Natural killer cell (primary cell): ENCODE measurements at regions not wholly inside any gene's neighbourhood (a gene's known extent, or its start where the extent isn't known, plus 50 kb on each side); places are given as distances from the start of the nearest gene placed in this dataset.

Experiments
- ATAC-seq, 3 donors: fragments of 150-1000 bp in 2 of 3; fragments of 200-7000 bp in 1 of 3; cut with Tn5 transposase; 1 replicate in 1 of 3; 2 replicates in 2 of 3; pipeline ENCODE4 v1.10.0; 2021; ENCODE audit warnings: mild to moderate bottlenecking in 2 of 3, moderate library complexity in 2 of 3
- DNase-seq, 2 donors: peaks; one replicate each; pipeline versions ENCODE4 v3.0.0 to v3.0.0-alpha.2; 2013 to 2021; ENCODE audit warnings: mixed read lengths in 1 of 2
- H3K27ac ChIP-seq: one replicate; pipeline ENCODE4 v1.5.1; 2013; ENCODE audit warnings: mild to moderate bottlenecking, low read length
- H3K27me3 ChIP-seq: one replicate; pipeline ENCODE4 v1.6.1; 2013; ENCODE audit warnings: low read length; ENCODE audit not compliant: control insufficient read depth, insufficient read depth
- H3K36me3 ChIP-seq: one replicate; pipeline ENCODE4 v1.6.1; 2013; ENCODE audit warnings: low read length; ENCODE audit not compliant: control insufficient read depth, insufficient read depth
- H3K4me1 ChIP-seq: one replicate; pipeline ENCODE4 v1.6.1; 2013; ENCODE audit warnings: low read length; ENCODE audit not compliant: control insufficient read depth, insufficient read depth
- H3K4me3 ChIP-seq: one replicate; pipeline ENCODE4 v1.5.1; 2013; ENCODE audit warnings: low read length
- H3K9me3 ChIP-seq: one replicate; pipeline ENCODE4 v1.6.1; 2013; ENCODE audit warnings: low read length; ENCODE audit not compliant: control insufficient read depth, insufficient read depth
- H3K27ac Mint-ChIP-seq, 2 donors: one replicate each; pipeline ENCODE4 v1.8.0; 2022; ENCODE audit warnings: mild to moderate bottlenecking in 2 of 2, mixed read lengths in 2 of 2, moderate library complexity in 1 of 2
- H3K27me3 Mint-ChIP-seq, 2 donors: one replicate each; pipeline ENCODE4 v1.8.0; 2022; ENCODE audit warnings: low read depth in 2 of 2, mixed read lengths in 2 of 2
- H3K36me3 Mint-ChIP-seq: one replicate; pipeline ENCODE4 v1.8.0; 2022; ENCODE audit warnings: mixed read lengths
- H3K4me1 Mint-ChIP-seq, 2 donors: one replicate each; pipeline ENCODE4 v1.8.0; 2022; ENCODE audit warnings: mixed read lengths in 2 of 2
- H3K4me3 Mint-ChIP-seq: one replicate; pipeline ENCODE4 v1.8.0; 2022; ENCODE audit warnings: mild to moderate bottlenecking, moderate library complexity, mixed read lengths
- H3K9me3 Mint-ChIP-seq, 2 donors: one replicate each; pipeline ENCODE4 v1.8.0; 2022; ENCODE audit warnings: mixed read lengths in 2 of 2
- WGBS: methylation state at CpG from one replicate; pipeline ENCODE4 v1.1.7; 2013; ENCODE audit warnings: missing lambda C conversion rate; ENCODE audit not compliant: insufficient coverage; 5-methylcytosine and 5-hydroxymethylcytosine counted together
- intact Hi-C: fragments of 100-400 bp; cut with micrococcal nuclease; formaldehyde crosslinking; loops from one replicate; pipeline ENCODE4 v1.14.2; 2022
- TF ChIP-seq, protein P1 (sequence below): fragments of 200-600 bp; IDR thresholded peaks from one replicate; pipeline ENCODE4 v1.8.0; 2022; ENCODE audit warnings: antibody characterized with exemption

- no peak for ATAC-seq
- intact Hi-C loops = loop anchor here (10.0 kb wide), 1 partner anchor 1795 kb away; no protein-coding TSS in a partner anchor
- H3K36me3 ChIP-seq = no peaks in the 10 kb centered on the region
- H3K4me3 ChIP-seq = no peak overlapping the region
- TF ChIP-seq, protein P1, sequence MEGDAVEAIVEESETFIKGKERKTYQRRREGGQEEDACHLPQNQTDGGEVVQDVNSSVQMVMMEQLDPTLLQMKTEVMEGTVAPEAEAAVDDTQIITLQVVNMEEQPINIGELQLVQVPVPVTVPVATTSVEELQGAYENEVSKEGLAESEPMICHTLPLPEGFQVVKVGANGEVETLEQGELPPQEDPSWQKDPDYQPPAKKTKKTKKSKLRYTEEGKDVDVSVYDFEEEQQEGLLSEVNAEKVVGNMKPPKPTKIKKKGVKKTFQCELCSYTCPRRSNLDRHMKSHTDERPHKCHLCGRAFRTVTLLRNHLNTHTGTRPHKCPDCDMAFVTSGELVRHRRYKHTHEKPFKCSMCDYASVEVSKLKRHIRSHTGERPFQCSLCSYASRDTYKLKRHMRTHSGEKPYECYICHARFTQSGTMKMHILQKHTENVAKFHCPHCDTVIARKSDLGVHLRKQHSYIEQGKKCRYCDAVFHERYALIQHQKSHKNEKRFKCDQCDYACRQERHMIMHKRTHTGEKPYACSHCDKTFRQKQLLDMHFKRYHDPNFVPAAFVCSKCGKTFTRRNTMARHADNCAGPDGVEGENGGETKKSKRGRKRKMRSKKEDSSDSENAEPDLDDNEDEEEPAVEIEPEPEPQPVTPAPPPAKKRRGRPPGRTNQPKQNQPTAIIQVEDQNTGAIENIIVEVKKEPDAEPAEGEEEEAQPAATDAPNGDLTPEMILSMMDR = no peak
- 45% methylated on average over 6 of the region's 6 CpGs for WGBS
- Mint-ChIP-seq H3K27me3 (peaks cover under 1 to 6% of the 10 kb centered on the region in 2 donors), H3K9me3 (no peaks in the 10 kb centered on the region), H3K4me1 (no peaks in the 10 kb centered on the region), H3K27ac (no peak overlapping the region), H3K4me3 (no peak overlapping the region), H3K36me3 (no peaks in the 10 kb centered on the region)
- no peak for DNase-seq
- no peaks in the 10 kb centered on the region for H3K9me3 ChIP-seq
- H3K4me1 ChIP-seq = no peaks in the 10 kb centered on the region
- H3K27ac ChIP-seq = no peak overlapping the region
- no peaks in the 10 kb centered on the region for H3K27me3 ChIP-seq
These were observed 407.8 kb downstream of the ZNF536 start for GRCh38 chr19:30780032-30780431.

- Mint-ChIP-seq H3K27ac (no peak overlapping the region), H3K9me3 (no peaks in the 10 kb centered on the region), H3K4me3 (no peak overlapping the region), H3K4me1 (no peaks in the 10 kb centered on the region), H3K36me3 (no peaks in the 10 kb centered on the region), H3K27me3 (peaks cover 0 to 11% of the 10 kb centered on the region in 2 donors)
- intact Hi-C loops = no loop called here
- Histone ChIP-seq H3K27ac (no peak overlapping the region), H3K4me1 (no peaks in the 10 kb centered on the region), H3K9me3 (no peaks in the 10 kb centered on the region), H3K27me3 (no peaks in the 10 kb centered on the region), H3K4me3 (no peak overlapping the region), H3K36me3 (no peaks in the 10 kb centered on the region)
- ATAC-seq (no peak), DNase-seq (no peak)
- 93% methylated on average over 13 of the region's 14 CpGs for WGBS
- TF ChIP-seq, protein P1 = no peak
These were observed 407.0 kb downstream of the ZNF536 start for GRCh38 chr19:30778961-30779715.

GRCh38 chr19:30778061-30778460 is 405.9 kb downstream of the ZNF536 start:
- H3K36me3 ChIP-seq = no peaks in the 10 kb centered on the region
- DNase-seq (no peak), ATAC-seq (no peak)
- no peaks in the 10 kb centered on the region for H3K36me3 Mint-ChIP-seq
- no peak overlapping the region for H3K4me3 ChIP-seq
- H3K4me1 Mint-ChIP-seq = no peaks in the 10 kb centered on the region
- H3K9me3 Mint-ChIP-seq = peaks cover 0 to 2% of the 10 kb centered on the region in 2 donors
- H3K9me3 ChIP-seq = no peaks in the 10 kb centered on the region
- no peaks in the 10 kb centered on the region for H3K27me3 ChIP-seq
- H3K4me3 Mint-ChIP-seq = no peak overlapping the region
- no peaks in the 10 kb centered on the region for H3K4me1 ChIP-seq
- H3K27ac Mint-ChIP-seq = no peak overlapping the region
- TF ChIP-seq, protein P1 = no peak
- H3K27ac ChIP-seq = no peak overlapping the region
- intact Hi-C loops = no loop called here
- WGBS = 59% methylated on average over 2 of the region's 2 CpGs
- peaks cover 0 to 14% of the 10 kb centered on the region in 2 donors for H3K27me3 Mint-ChIP-seq

- H3K4me1 ChIP-seq = no peaks in the 10 kb centered on the region
- no peak overlapping the region for H3K27ac Mint-ChIP-seq
- TF ChIP-seq, protein P1 = no peak
- no peak for ATAC-seq
- no peaks in the 10 kb centered on the region for H3K4me1 Mint-ChIP-seq
- no peak overlapping the region for H3K4me3 ChIP-seq
- peaks cover 3 to 6% of the 10 kb centered on the region in 2 donors for H3K9me3 Mint-ChIP-seq
- H3K36me3 Mint-ChIP-seq = no peaks in the 10 kb centered on the region
- H3K9me3 ChIP-seq = no peaks in the 10 kb centered on the region
- no peaks in the 10 kb centered on the region for H3K36me3 ChIP-seq
- 87% methylated on average over 4 of the region's 4 CpGs for WGBS
- H3K27me3 ChIP-seq = no peaks in the 10 kb centered on the region
- intact Hi-C loops = no loop called here
- peaks cover 0 to 16% of the 10 kb centered on the region in 2 donors for H3K27me3 Mint-ChIP-seq
- H3K27ac ChIP-seq = no peak overlapping the region
- no peak for DNase-seq
- H3K4me3 Mint-ChIP-seq = no peak overlapping the region
These were observed 403.8 kb downstream of the ZNF536 start for GRCh38 chr19:30775956-30776355.
